K562 (cell line): ENCODE measurements at regions not wholly inside any gene's neighbourhood (a gene's known extent, or its start where the extent isn't known, plus 50 kb on each side); places are given as distances from the start of the nearest gene placed in this dataset.

Source experiments
- ATAC-seq: fragments of 200-7000 bp; cut with Tn5 transposase; 3 replicates; pipeline ENCODE4 v1.9.1; 2020; ENCODE audit warnings: moderate library complexity
- BruUV-seq: library from RNA; stranded (reverse); fragments of 400-500 nt; replicated peaks from 2 replicates; lab custom pipeline; 2021; lab: Mats Ljungman, UMichigan
- CTCF ChIA-PET: fragments of 300-600 bp; formaldehyde crosslinking; extraction: SDS; loops from one replicate; lab custom pipeline; 2021; ENCODE audit warnings: low intra/inter-chr PET ratio; lab: Yijun Ruan, JAX
- POLR2A ChIA-PET: fragments of 300-600, 350-650 bp; sonication (Branson Sonifier 250); formaldehyde crosslinking; extraction: SDS; loops from one replicate; lab custom pipeline; 2021; ENCODE audit warnings: antibody characterized with exemption, inconsistent platforms; lab: Yijun Ruan, JAX
- DNase-seq, 4 experiments: peaks; one replicate each; pipeline versions ENCODE4 v3.0.0 to v3.0.0-alpha.2; 2011 to 2018; ENCODE audit warnings: low spot score in 3 of 4, mixed read lengths in 3 of 4; ENCODE audit errors: extremely low read depth in 1 of 4
- FAIRE-seq: peaks from 2 replicates; lab custom pipeline; 2011; peaks lifted over from hg19 to GRCh38; lab: Jason Lieb, UNC
- H2AFZ ChIP-seq: 2 replicates; pipeline ENCODE4 v1.6.0; 2011; ENCODE audit warnings: low read depth, low read length, control low read depth, inconsistent platforms
- H3K27ac ChIP-seq: fragments of 200-600 bp; 3 replicates; pipeline ENCODE4 v1.8.0; 2011; ENCODE audit warnings: low read depth, mild to moderate bottlenecking, control low read depth, inconsistent platforms, low read length, moderate library complexity, mixed read lengths; ENCODE audit errors: extremely low read depth
- H3K27me3 ChIP-seq, 2 experiments: fragments of 300-600 bp in 1 of 2; 2 replicates in 1 of 2; 3 replicates in 1 of 2; pipeline versions ENCODE4 v1.6.0 to v1.8.0; 2011; ENCODE audit warnings: inconsistent platforms in 2 of 2, low read length in 2 of 2, mild to moderate bottlenecking in 1 of 2, mixed read lengths in 1 of 2, moderate library complexity in 1 of 2; ENCODE audit not compliant: control insufficient read depth in 2 of 2, insufficient read depth in 2 of 2
- H3K36me3 ChIP-seq: fragments of 300-600 bp; 3 replicates; pipeline ENCODE4 v1.8.0; 2011; ENCODE audit warnings: mild to moderate bottlenecking, low read length, inconsistent platforms; ENCODE audit not compliant: control insufficient read depth, insufficient read depth
- H3K4me1 ChIP-seq, 2 experiments: fragments of 200-600 bp in 1 of 2; replicated peaks in 1 of 2; 2 replicates in 1 of 2; 3 replicates in 1 of 2; pipeline versions ENCODE4 v1.5.1 to v1.8.0; 2011; ENCODE audit warnings: inconsistent platforms in 2 of 2, low read length in 2 of 2, mild to moderate bottlenecking in 1 of 2, mixed read lengths in 1 of 2, moderate library complexity in 1 of 2; ENCODE audit not compliant: control insufficient read depth in 2 of 2, insufficient read depth in 2 of 2
- H3K4me2 ChIP-seq: 2 replicates; pipeline ENCODE4 v1.6.1; 2011; ENCODE audit warnings: low read length, control low read depth, inconsistent platforms, mixed read lengths; ENCODE audit not compliant: insufficient read depth
- H3K4me3 ChIP-seq: fragments of 200-600 bp; sonication (generic), shearing (Covaris generic); 2 replicates; pipeline ENCODE4 v1.5.1; 2016; ENCODE audit warnings: control low read depth, inconsistent platforms
- H3K79me2 ChIP-seq: fragments of 200-600 bp; 3 replicates; pipeline ENCODE4 v1.8.0; 2011; ENCODE audit warnings: low read length, inconsistent platforms; ENCODE audit not compliant: control insufficient read depth, insufficient read depth
- H3K9ac ChIP-seq, 2 experiments: 2 replicates each; pipeline versions ENCODE4 v1.6.0 to v1.6.1; 2011; ENCODE audit warnings: low read depth in 2 of 2, low read length in 2 of 2, control low read depth in 1 of 2, inconsistent platforms in 1 of 2, mild to moderate bottlenecking in 1 of 2, mixed read lengths in 1 of 2; ENCODE audit not compliant: insufficient read depth in 1 of 2
- H3K9me1 ChIP-seq: one replicate; pipeline ENCODE4 v1.6.0; 2011; ENCODE audit warnings: inconsistent platforms, mild to moderate bottlenecking, low read length, moderate library complexity; ENCODE audit not compliant: control insufficient read depth, insufficient read depth
- H3K9me3 ChIP-seq: replicated peaks from 2 replicates; pipeline ENCODE4 v1.5.1; 2011; ENCODE audit warnings: low read depth, low read length, inconsistent platforms; ENCODE audit not compliant: control insufficient read depth, insufficient read depth
- H4K20me1 ChIP-seq: replicated peaks from 2 replicates; pipeline ENCODE4 v1.6.1; 2011; ENCODE audit warnings: low read length, inconsistent platforms, mixed read lengths; ENCODE audit not compliant: control insufficient read depth, insufficient read depth
- ATF2 ChIP-seq: sonication (generic); formaldehyde crosslinking; IDR thresholded peaks from 2 replicates; pipeline ENCODE4 v1.8.1; 2022; ENCODE audit warnings: missing genetic modification reagents
- CCNT2 ChIP-seq: IDR thresholded peaks from 2 replicates; pipeline ENCODE4 v1.6.1; 2011; ENCODE audit warnings: borderline replicate concordance, low read depth, mild to moderate bottlenecking, moderate library complexity, mixed read lengths, low read length; ENCODE audit not compliant: insufficient read length; ENCODE audit errors: extremely low read depth
- EP400 ChIP-seq: fragments of 450-650 bp; IDR thresholded peaks from 2 replicates; pipeline ENCODE4 v1.6.1; 2017; ENCODE audit warnings: antibody characterized with exemption, mild to moderate bottlenecking, moderate library complexity
- HMBOX1 ChIP-seq: sonication (generic); IDR thresholded peaks from 2 replicates; pipeline ENCODE4 v1.6.1; 2016
- HOMEZ ChIP-seq: fragments of 250-450 bp; sonication (Bioruptor Pico); IDR thresholded peaks from 2 replicates; pipeline ENCODE4 v1.4.0; 2020; ENCODE audit warnings: mild to moderate bottlenecking, moderate library complexity
- POLR2B ChIP-seq: fragments of 450-650 bp; IDR thresholded peaks from 2 replicates; pipeline ENCODE4 v1.6.1; 2018; ENCODE audit warnings: low read depth; ENCODE audit not compliant: partially characterized antibody
- STAT6 ChIP-seq: sonication (generic); formaldehyde crosslinking; IDR thresholded peaks from 2 replicates; pipeline ENCODE4 v1.8.1; 2023; ENCODE audit warnings: mild to moderate bottlenecking, missing genetic modification reagents
- TFE3 ChIP-seq: fragments of 450-650 bp; formaldehyde crosslinking; IDR thresholded peaks from 2 replicates; pipeline ENCODE4 v1.4.0; 2020; ENCODE audit warnings: mild to moderate bottlenecking, mixed read lengths
- ZFP91 ChIP-seq: sonication (generic); formaldehyde crosslinking; IDR thresholded peaks from 2 replicates; pipeline ENCODE4 v1.8.0; 2022; ENCODE audit warnings: mild to moderate bottlenecking, missing genetic modification reagents
- ZNF431 ChIP-seq: sonication (generic); formaldehyde crosslinking; IDR thresholded peaks from 2 replicates; pipeline ENCODE4 v1.8.0; 2022; ENCODE audit warnings: mild to moderate bottlenecking, missing genetic modification reagents
- ZNF584 ChIP-seq: fragments of 200-800 bp; sonication (Bioruptor generic); IDR thresholded peaks from 2 replicates; pipeline ENCODE4 v1.6.1; 2016; ENCODE audit warnings: low read depth, mild to moderate bottlenecking, missing genetic modification characterization, missing compliant biosample characterization
- ZNF76 ChIP-seq: fragments of 250-450 bp; sonication (Bioruptor Pico); IDR thresholded peaks from 2 replicates; pipeline ENCODE4 v1.4.0; 2020; ENCODE audit warnings: mild to moderate bottlenecking, moderate library complexity, borderline replicate concordance
- WGBS: fragments of 100-300 bp; shearing (Covaris generic); methylation state at CpG from one replicate; pipeline ENCODE4 v1.1.6; 2016; ENCODE audit warnings: low coverage, mixed read lengths; ENCODE audit not compliant: insufficient coverage; ENCODE audit errors: missing lambda C conversion rate; 5-methylcytosine and 5-hydroxymethylcytosine counted together
- in situ Hi-C: fragments of 300-500 bp; cut with MboI; formaldehyde crosslinking; loops from 4 replicates; pipeline ENCODE4 v1.15.0; 2018; ENCODE audit warnings: inconsistent platforms, mixed read lengths
- intact Hi-C: fragments of 100-400 bp; cut with micrococcal nuclease; formaldehyde crosslinking; loops from 2 replicates; pipeline ENCODE4 v1.14.2; 2022

- intact Hi-C loops = no loop called here
- under 1% methylated on average over 11 of the region's 11 CpGs for WGBS
- DNase-seq (no peak), FAIRE-seq (no peak), ATAC-seq (no peak)
- Histone ChIP-seq H3K27me3 (peaks cover 0 to 43% of the 10 kb centered on the region in 2 experiments; a peak in 3 of 5 replicates), H3K4me2 (no peak overlapping the region), H3K9ac (no peak overlapping the region), H3K79me2 (no peaks in the 10 kb centered on the region), H3K9me3 (no peaks in the 10 kb centered on the region), H3K27ac (no peak overlapping the region), H4K20me1 (no peaks in the 10 kb centered on the region), H3K4me1 (no peaks in the 10 kb centered on the region), H2AFZ (no peak overlapping the region), H3K36me3 (no peaks in the 10 kb centered on the region), H3K9me1 (no peaks in the 10 kb centered on the region), H3K4me3 (no peak overlapping the region)
- ChIA-PET POLR2A (no interaction called here), CTCF (no interaction called here)
- no TSS peak for BruUV-seq
- in situ Hi-C loops = no loop called here
- no peak for TF ChIP-seq CCNT2
- TF ChIP-seq ZFP91 (CRISPR knock-in tag) = no peak
- no peak for TF ChIP-seq ATF2 (CRISPR knock-in tag)
- TF ChIP-seq ZNF431 (CRISPR knock-in tag) = no peak
- TF ChIP-seq HMBOX1 = no peak
- no peak for TF ChIP-seq EP400
- TF ChIP-seq POLR2B = no peak
- no peak for TF ChIP-seq STAT6 (CRISPR knock-in tag)
- TF ChIP-seq TFE3 (CRISPR knock-in tag) = no peak
- no peak for TF ChIP-seq HOMEZ
- TF ChIP-seq ZNF76 = no peak
- no peak for TF ChIP-seq ZNF584 (CRISPR knock-in tag)
Measured at GRCh38 chr18:78861116-78861515, 118.5 kb upstream of the SALL3 start.
